Gastroesophageal sphincter (tissue), 3 donors: ENCODE measurements at regions not wholly inside any gene's neighbourhood (a gene's known extent, or its start where the extent isn't known, plus 50 kb on each side); places are given as distances from the start of the nearest gene placed in this dataset.
"Not testable (repeated sequence)": the region's sequence is repeated elsewhere in the genome, so short reads cannot be mapped to it uniquely, and the experiment has no call there.

Experiments
- POLR2A ChIP-seq, 2 donors: fragments of 450-650 bp; IDR thresholded peaks; one replicate each; pipeline ENCODE4 v1.6.1; 2017; ENCODE audit warnings: antibody characterized with exemption in 2 of 2, mild to moderate bottlenecking in 2 of 2, moderate library complexity in 1 of 2
- POLR2AphosphoS5 ChIP-seq: sonication (generic); formaldehyde crosslinking; IDR thresholded peaks from one replicate; pipeline ENCODE4 v1.6.1; 2017; ENCODE audit warnings: antibody characterized with exemption
- TF ChIP-seq, protein P1 (sequence below), 4 experiments: fragments of 200-600 bp in 2 of 4; fragments of 450-650 bp in 2 of 4; sonication (generic) in 1 of 4; IDR thresholded peaks; one replicate each; pipeline ENCODE4 v1.5.1; 2017 to 2019; ENCODE audit warnings: antibody characterized with exemption in 4 of 4, mild to moderate bottlenecking in 2 of 4, moderate library complexity in 2 of 4

DNA sequence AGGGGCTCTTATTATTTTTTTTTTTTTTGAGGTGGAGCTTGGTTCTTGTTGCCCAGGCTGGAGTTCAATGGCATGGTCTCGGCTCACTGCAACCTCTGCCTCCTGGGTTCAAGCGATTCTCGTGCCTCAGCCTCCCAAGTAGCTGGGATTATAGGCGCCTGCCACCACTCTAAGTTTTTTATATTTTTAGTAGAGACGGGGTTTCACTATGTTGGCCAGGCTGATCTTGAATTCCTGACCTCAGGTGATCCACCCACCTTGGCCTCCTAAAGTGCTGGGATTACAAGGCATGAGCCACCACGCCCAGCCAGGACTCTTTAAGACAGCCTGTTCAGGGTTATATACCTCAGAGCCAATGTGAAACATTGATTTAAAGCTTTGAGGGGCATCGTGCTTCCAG is 669.7 kb upstream of the TPTE start:
- TF ChIP-seq, protein P1, sequence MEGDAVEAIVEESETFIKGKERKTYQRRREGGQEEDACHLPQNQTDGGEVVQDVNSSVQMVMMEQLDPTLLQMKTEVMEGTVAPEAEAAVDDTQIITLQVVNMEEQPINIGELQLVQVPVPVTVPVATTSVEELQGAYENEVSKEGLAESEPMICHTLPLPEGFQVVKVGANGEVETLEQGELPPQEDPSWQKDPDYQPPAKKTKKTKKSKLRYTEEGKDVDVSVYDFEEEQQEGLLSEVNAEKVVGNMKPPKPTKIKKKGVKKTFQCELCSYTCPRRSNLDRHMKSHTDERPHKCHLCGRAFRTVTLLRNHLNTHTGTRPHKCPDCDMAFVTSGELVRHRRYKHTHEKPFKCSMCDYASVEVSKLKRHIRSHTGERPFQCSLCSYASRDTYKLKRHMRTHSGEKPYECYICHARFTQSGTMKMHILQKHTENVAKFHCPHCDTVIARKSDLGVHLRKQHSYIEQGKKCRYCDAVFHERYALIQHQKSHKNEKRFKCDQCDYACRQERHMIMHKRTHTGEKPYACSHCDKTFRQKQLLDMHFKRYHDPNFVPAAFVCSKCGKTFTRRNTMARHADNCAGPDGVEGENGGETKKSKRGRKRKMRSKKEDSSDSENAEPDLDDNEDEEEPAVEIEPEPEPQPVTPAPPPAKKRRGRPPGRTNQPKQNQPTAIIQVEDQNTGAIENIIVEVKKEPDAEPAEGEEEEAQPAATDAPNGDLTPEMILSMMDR (IDR thresholded peaks at IDR 0.05): not testable (repeated sequence)
- TF ChIP-seq POLR2A (IDR thresholded peaks at IDR 0.05); POLR2AphosphoS5: not testable (repeated sequence)
